HepG2 (cell line): ENCODE measurements at regions not wholly inside any gene's neighbourhood (a gene's known extent, or its start where the extent isn't known, plus 50 kb on each side); places are given as distances from the start of the nearest gene placed in this dataset.

Experiments used
- ATAC-seq: fragments of 200-7000 bp; cut with Tn5 transposase; 3 replicates; pipeline ENCODE4 v1.9.1; 2020; ENCODE audit warnings: mild to moderate bottlenecking, moderate library complexity
- BruUV-seq: library from RNA; stranded (reverse); fragments of 400-500 nt; replicated peaks from 2 replicates; lab custom pipeline; 2021; lab: Mats Ljungman, UMichigan
- CTCF ChIA-PET: fragments of 300-600 bp; formaldehyde crosslinking; extraction: SDS; loops from one replicate; lab custom pipeline; 2021; ENCODE audit warnings: low total read pairs, inconsistent platforms, low intra/inter-chr PET ratio; lab: Yijun Ruan, JAX
- POLR2A ChIA-PET: fragments of 350-600 bp; sonication (Branson Sonifier 250); formaldehyde crosslinking; loops from one replicate; lab custom pipeline; 2020; ENCODE audit warnings: antibody characterized with exemption, inconsistent platforms; lab: Yijun Ruan, JAX
- DNase-seq: peaks from one replicate; pipeline ENCODE4 v3.0.0-alpha.2; 2015; ENCODE audit warnings: low spot score
- FAIRE-seq: peaks from 3 replicates; lab custom pipeline; 2011; peaks lifted over from hg19 to GRCh38; lab: Jason Lieb, UNC
- H2AFZ ChIP-seq: one replicate; pipeline ENCODE4 v1.6.1; 2011; ENCODE audit warnings: low read length, inconsistent platforms
- H3K27ac ChIP-seq: fragments of 300-600 bp; 3 replicates; pipeline ENCODE4 v1.8.0; 2011; ENCODE audit warnings: mixed run types, mild to moderate bottlenecking, mixed read lengths, low read length, inconsistent platforms; ENCODE audit not compliant: insufficient read depth; ENCODE audit errors: extremely low read length
- H3K27me3 ChIP-seq, 2 experiments: fragments of 200-600 bp in 1 of 2; 2 replicates in 1 of 2; 3 replicates in 1 of 2; pipeline versions ENCODE4 v1.6.0 to v1.8.0; 2011; ENCODE audit warnings: low read length in 2 of 2, mild to moderate bottlenecking in 2 of 2, moderate library complexity in 2 of 2, inconsistent platforms in 1 of 2; ENCODE audit not compliant: insufficient read depth in 2 of 2, control insufficient read depth in 1 of 2
- H3K36me3 ChIP-seq, 2 experiments: fragments of 200-600 bp in 1 of 2; replicated peaks in 1 of 2; 2 replicates in 1 of 2; 3 replicates in 1 of 2; pipeline versions ENCODE4 v1.5.1 to v1.8.0; 2011; ENCODE audit warnings: low read length in 2 of 2, inconsistent platforms in 1 of 2; ENCODE audit not compliant: insufficient read depth in 2 of 2, control insufficient read depth in 1 of 2
- H3K4me1 ChIP-seq: 2 replicates; pipeline ENCODE4 v1.5.1; 2012; ENCODE audit warnings: low read length, inconsistent platforms; ENCODE audit not compliant: insufficient read depth
- H3K4me2 ChIP-seq: 2 replicates; pipeline ENCODE4 v1.6.0; 2011; ENCODE audit warnings: low read depth, low read length, inconsistent platforms
- H3K4me3 ChIP-seq, 3 experiments: fragments of 200-600 bp in 1 of 3; sonication (generic), shearing (Covaris generic) in 1 of 3; replicated peaks in 1 of 3; 2 replicates each; pipeline ENCODE4 v1.5.1; 2011 to 2016; ENCODE audit warnings: low read length in 3 of 3, inconsistent platforms in 2 of 3, low read depth in 2 of 3, mild to moderate bottlenecking in 2 of 3, control low read depth in 1 of 3, mixed read lengths in 1 of 3; ENCODE audit not compliant: insufficient read depth in 1 of 3
- H3K79me2 ChIP-seq: one replicate; pipeline ENCODE4 v1.6.1; 2011; ENCODE audit warnings: low read length, inconsistent platforms; ENCODE audit not compliant: insufficient read depth
- H3K9ac ChIP-seq: 2 replicates; pipeline ENCODE4 v1.6.0; 2011; ENCODE audit warnings: mild to moderate bottlenecking, low read depth, low read length, inconsistent platforms; ENCODE audit not compliant: insufficient read depth
- H3K9me3 ChIP-seq: 2 replicates; pipeline ENCODE4 v1.5.1; 2012; ENCODE audit warnings: mild to moderate bottlenecking, low read length
- H4K20me1 ChIP-seq: 2 replicates; pipeline ENCODE4 v1.6.0; 2011; ENCODE audit warnings: inconsistent platforms, mild to moderate bottlenecking, low read length, moderate library complexity; ENCODE audit not compliant: insufficient read depth
- ATAD3A ChIP-seq: sonication (generic); formaldehyde crosslinking; IDR thresholded peaks from 2 replicates; pipeline ENCODE4 v1.4.0; 2020; ENCODE audit warnings: missing genetic modification reagents
- ATF2 ChIP-seq: sonication (generic); formaldehyde crosslinking; IDR thresholded peaks from 2 replicates; pipeline ENCODE4 v1.4.0; 2020; ENCODE audit warnings: missing genetic modification reagents
- HMG20B ChIP-seq: conservative IDR thresholded peaks from 2 replicates; pipeline ENCODE4 v1.6.1; 2016; ENCODE audit warnings: missing genetic modification reagents, missing compliant biosample characterization
- KIAA2018 ChIP-seq: sonication (generic); formaldehyde crosslinking; IDR thresholded peaks from 2 replicates; pipeline ENCODE4 v1.5.0; 2020; ENCODE audit warnings: mild to moderate bottlenecking, missing genetic modification reagents, borderline replicate concordance
- NFKBIZ ChIP-seq: IDR thresholded peaks from 2 replicates; pipeline ENCODE4 v1.6.1; 2018; ENCODE audit warnings: missing genetic modification reagents, missing compliant biosample characterization
- NONO ChIP-seq, 2 experiments: fragments of 450-650 bp in 1 of 2; sonication (generic) in 1 of 2; formaldehyde crosslinking in 1 of 2; IDR thresholded peaks in 1 of 2; conservative IDR thresholded peaks in 1 of 2; 2 replicates each; pipeline versions ENCODE4 v1.6.1 to v1.8.0; 2017 to 2022; ENCODE audit warnings: mild to moderate bottlenecking in 1 of 2, missing genetic modification reagents in 1 of 2, moderate library complexity in 1 of 2
- SP140L ChIP-seq: sonication (generic); formaldehyde crosslinking; IDR thresholded peaks from 2 replicates; pipeline ENCODE4 v1.4.0; 2020; ENCODE audit warnings: missing genetic modification reagents, borderline replicate concordance
- STAG1 ChIP-seq: sonication (generic); formaldehyde crosslinking; IDR thresholded peaks from 2 replicates; pipeline ENCODE4 v1.4.0; 2020; ENCODE audit warnings: missing genetic modification reagents
- TBP ChIP-seq: sonication (generic); formaldehyde crosslinking; IDR thresholded peaks from 2 replicates; pipeline ENCODE4 v1.5.0; 2020; ENCODE audit warnings: missing genetic modification reagents
- ZNF24 ChIP-seq: fragments of 450-650 bp; IDR thresholded peaks from 2 replicates; pipeline ENCODE4 v1.6.1; 2017; ENCODE audit warnings: antibody characterized with exemption, mild to moderate bottlenecking
- ZNF83 ChIP-seq: sonication (generic); formaldehyde crosslinking; IDR thresholded peaks from 2 replicates; pipeline ENCODE4 v1.4.0; 2020; ENCODE audit warnings: missing genetic modification reagents, mild to moderate bottlenecking, borderline replicate concordance
- WGBS: methylation state at CpG from one replicate; pipeline ENCODE4 v1.1.6; 2017; ENCODE audit warnings: low lambda C conversion rate; 5-methylcytosine and 5-hydroxymethylcytosine counted together
- in situ Hi-C: cut with HindIII; loops from 2 replicates; pipeline ENCODE4 v1.10.0; 2017; ENCODE audit warnings: low pct_unique_long_range_greater_than_20kb; ENCODE audit not compliant: extremely low pct_ligation_motif_present
- intact Hi-C: fragments of 100-400 bp; cut with micrococcal nuclease; formaldehyde crosslinking; loops from one replicate; pipeline ENCODE4 v1.10.0; 2022; ENCODE audit not compliant: unreplicated experiment
- TF ChIP-seq, protein P1 (sequence below): sonication (generic); formaldehyde crosslinking; IDR thresholded peaks from 2 replicates; pipeline ENCODE4 v1.5.0; 2020; ENCODE audit warnings: missing genetic modification reagents, mild to moderate bottlenecking, borderline replicate concordance
- TF ChIP-seq, protein P2 (sequence below): IDR thresholded peaks from 2 replicates; pipeline ENCODE4 v1.6.1; 2016; ENCODE audit warnings: mild to moderate bottlenecking

GRCh38 chr1:98420376-98421084 is 241.0 kb upstream of the SNX7 start:
- no peak for DNase-seq
- TF ChIP-seq ATF2 (CRISPR knock-in tag) = no peak
- TF ChIP-seq KIAA2018 (CRISPR knock-in tag) = no peak
- TF ChIP-seq ATAD3A (CRISPR knock-in tag) = no peak
- no peak for TF ChIP-seq STAG1
- no peak for TF ChIP-seq NONO (IDR thresholded peaks at IDR 0.05)
- no peak for TF ChIP-seq NONO (CRISPR knock-in tag; conservative IDR thresholded peaks at IDR 0.05)
- no peak for TF ChIP-seq NFKBIZ
- no peak for TF ChIP-seq SP140L (CRISPR knock-in tag)
- no peak for TF ChIP-seq ZNF83 (CRISPR knock-in tag)
- TF ChIP-seq, protein P1, sequence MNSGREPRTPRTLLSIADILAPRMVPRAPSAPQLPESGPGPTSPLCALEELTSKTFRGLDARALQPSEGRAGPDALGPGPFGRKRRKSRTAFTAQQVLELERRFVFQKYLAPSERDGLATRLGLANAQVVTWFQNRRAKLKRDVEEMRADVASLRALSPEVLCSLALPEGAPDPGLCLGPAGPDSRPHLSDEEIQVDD (CRISPR knock-in tag) = no peak
- TF ChIP-seq TBP = no peak
- TF ChIP-seq HMG20B = no peak
- TF ChIP-seq, protein P2, sequence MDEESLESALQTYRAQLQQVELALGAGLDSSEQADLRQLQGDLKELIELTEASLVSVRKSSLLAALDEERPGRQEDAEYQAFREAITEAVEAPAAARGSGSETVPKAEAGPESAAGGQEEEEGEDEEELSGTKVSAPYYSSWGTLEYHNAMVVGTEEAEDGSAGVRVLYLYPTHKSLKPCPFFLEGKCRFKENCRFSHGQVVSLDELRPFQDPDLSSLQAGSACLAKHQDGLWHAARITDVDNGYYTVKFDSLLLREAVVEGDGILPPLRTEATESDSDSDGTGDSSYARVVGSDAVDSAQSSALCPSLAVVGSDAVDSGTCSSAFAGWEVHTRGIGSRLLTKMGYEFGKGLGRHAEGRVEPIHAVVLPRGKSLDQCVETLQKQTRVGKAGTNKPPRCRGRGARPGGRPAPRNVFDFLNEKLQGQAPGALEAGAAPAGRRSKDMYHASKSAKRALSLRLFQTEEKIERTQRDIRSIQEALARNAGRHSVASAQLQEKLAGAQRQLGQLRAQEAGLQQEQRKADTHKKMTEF (CRISPR knock-in tag) = no peak
- TF ChIP-seq ZNF24 = no peak

More at GRCh38 chr1:98420376-98421084, 241.0 kb upstream of the SNX7 start:
- Histone ChIP-seq H3K4me3 (no peak overlapping the region), H3K4me2 (no peak overlapping the region), H3K4me1 (no peaks in the 10 kb centered on the region), H4K20me1 (no peaks in the 10 kb centered on the region), H3K36me3 (no peaks in the 10 kb centered on the region), H3K27me3 (no peaks in the 10 kb centered on the region), H3K9ac (no peak overlapping the region), H3K79me2 (no peaks in the 10 kb centered on the region), H2AFZ (no peak overlapping the region), H3K27ac (no peak overlapping the region), H3K9me3 (no peaks in the 10 kb centered on the region)
- 0% methylated on average over 2 of the region's 2 CpGs for WGBS
- intact Hi-C loops (no loop called here), in situ Hi-C loops (no loop called here)
- no peak for FAIRE-seq
- no peak for ATAC-seq
- ChIA-PET CTCF (no interaction called here), POLR2A (no interaction called here)
- BruUV-seq = no TSS peak
